ENCODE measurements at regions not wholly inside any gene's neighbourhood (a gene's known extent, or its start where the extent isn't known, plus 50 kb on each side); places are given as distances from the start of the nearest gene placed in this dataset.

DNA sequence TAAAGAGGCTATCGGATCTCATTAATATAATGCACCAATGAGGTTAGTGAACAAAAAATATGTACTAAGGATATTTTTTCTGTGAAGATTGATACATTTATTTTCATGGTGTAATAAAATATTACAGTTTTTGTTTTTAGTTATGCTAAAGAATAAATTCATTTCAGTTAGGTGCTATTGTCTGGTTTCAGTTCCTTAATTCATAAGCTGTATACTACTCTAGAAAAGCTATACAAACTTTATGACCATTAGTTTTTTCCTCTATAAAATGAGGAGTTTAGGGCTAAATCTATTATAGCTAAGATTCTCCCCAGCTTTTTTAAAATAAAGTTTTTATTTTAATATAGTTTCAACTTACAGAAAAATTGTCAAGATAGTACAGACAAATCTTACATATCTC lies 1311.7 kb upstream of the NXPH2 start:
- TF ChIP-seq POLR2A (IDR thresholded peaks at IDR 0.05) = no peak
- TF ChIP-seq, protein P1, sequence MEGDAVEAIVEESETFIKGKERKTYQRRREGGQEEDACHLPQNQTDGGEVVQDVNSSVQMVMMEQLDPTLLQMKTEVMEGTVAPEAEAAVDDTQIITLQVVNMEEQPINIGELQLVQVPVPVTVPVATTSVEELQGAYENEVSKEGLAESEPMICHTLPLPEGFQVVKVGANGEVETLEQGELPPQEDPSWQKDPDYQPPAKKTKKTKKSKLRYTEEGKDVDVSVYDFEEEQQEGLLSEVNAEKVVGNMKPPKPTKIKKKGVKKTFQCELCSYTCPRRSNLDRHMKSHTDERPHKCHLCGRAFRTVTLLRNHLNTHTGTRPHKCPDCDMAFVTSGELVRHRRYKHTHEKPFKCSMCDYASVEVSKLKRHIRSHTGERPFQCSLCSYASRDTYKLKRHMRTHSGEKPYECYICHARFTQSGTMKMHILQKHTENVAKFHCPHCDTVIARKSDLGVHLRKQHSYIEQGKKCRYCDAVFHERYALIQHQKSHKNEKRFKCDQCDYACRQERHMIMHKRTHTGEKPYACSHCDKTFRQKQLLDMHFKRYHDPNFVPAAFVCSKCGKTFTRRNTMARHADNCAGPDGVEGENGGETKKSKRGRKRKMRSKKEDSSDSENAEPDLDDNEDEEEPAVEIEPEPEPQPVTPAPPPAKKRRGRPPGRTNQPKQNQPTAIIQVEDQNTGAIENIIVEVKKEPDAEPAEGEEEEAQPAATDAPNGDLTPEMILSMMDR (IDR thresholded peaks at IDR 0.05) = no peak
- TF ChIP-seq POLR2AphosphoS5 (IDR thresholded peaks at IDR 0.05; ENCODE audit: insufficient read depth in 1 of 2, low read depth in 1 of 2) = no peak

Data from vagina (tissue), 2 donors.